IMR-90 (cell line): ENCODE measurements at regions not wholly inside any gene's neighbourhood (a gene's known extent, or its start where the extent isn't known, plus 50 kb on each side); places are given as distances from the start of the nearest gene placed in this dataset.

Experiments used
- ATAC-seq: fragments of 200-7000 bp; cut with Tn5 transposase; 2 replicates; pipeline ENCODE4 v1.9.1; 2020; ENCODE audit warnings: low read depth, mild to moderate bottlenecking, moderate library complexity
- BruUV-seq: library from RNA; stranded (reverse); fragments of 400-500 nt; replicated peaks from 2 replicates; lab custom pipeline; 2021; lab: Mats Ljungman, UMichigan
- CTCF ChIA-PET: fragments of 300-600 bp; formaldehyde crosslinking; extraction: SDS; loops from one replicate; lab custom pipeline; 2021; ENCODE audit warnings: antibody characterized with exemption; lab: Yijun Ruan, JAX
- POLR2A ChIA-PET: fragments of 300-600 bp; sonication (Branson Sonifier 250); formaldehyde crosslinking; loops from one replicate; lab custom pipeline; 2022; ENCODE audit warnings: antibody characterized with exemption; ENCODE audit not compliant: unreplicated experiment; lab: Charles Lee
- DNase-seq: peaks from one replicate; pipeline ENCODE4 v3.0.0; 2013
- H2AFZ ChIP-seq: replicated peaks from 2 replicates; pipeline ENCODE3; 2013; ENCODE audit warnings: low read length, mild to moderate bottlenecking; ENCODE audit not compliant: poor library complexity
- H2AK5ac ChIP-seq: 2 replicates; pipeline ENCODE4 v1.6.1; 2013; ENCODE audit warnings: low read depth, low read length, inconsistent platforms
- H2AK9ac ChIP-seq: replicated peaks from 2 replicates; pipeline ENCODE3; 2013; ENCODE audit warnings: mild to moderate bottlenecking, low read depth, low read length, moderate library complexity; ENCODE audit not compliant: poor library complexity
- H2BK120ac ChIP-seq: 2 replicates; pipeline ENCODE4 v1.6.1; 2013; ENCODE audit warnings: low read depth, low read length, inconsistent platforms
- H2BK15ac ChIP-seq: 3 replicates; pipeline ENCODE4 v1.6.1; 2013; ENCODE audit warnings: low read depth, low read length, inconsistent platforms
- H2BK20ac ChIP-seq: 2 replicates; pipeline ENCODE4 v1.6.1; 2013; ENCODE audit warnings: low read depth, mild to moderate bottlenecking, inconsistent platforms, low read length, moderate library complexity
- H2BK5ac ChIP-seq: 2 replicates; pipeline ENCODE4 v1.6.1; 2013; ENCODE audit warnings: mild to moderate bottlenecking, low read depth, low read length, inconsistent platforms; ENCODE audit not compliant: poor library complexity, severe bottlenecking
- H3K14ac ChIP-seq: replicated peaks from 2 replicates; pipeline ENCODE4 v1.6.1; 2013; ENCODE audit warnings: low read depth, low read length, inconsistent platforms
- H3K18ac ChIP-seq: 2 replicates; pipeline ENCODE4 v1.6.1; 2013; ENCODE audit warnings: low read depth, low read length, control low read depth
- H3K23ac ChIP-seq: 2 replicates; pipeline ENCODE4 v1.6.1; 2013; ENCODE audit warnings: low read depth, low read length, inconsistent platforms
- H3K27ac ChIP-seq: 2 replicates; pipeline ENCODE4 v1.5.1; 2013; ENCODE audit warnings: mild to moderate bottlenecking, control low read depth, low read length; ENCODE audit not compliant: insufficient read depth
- H3K27me3 ChIP-seq: 2 replicates; pipeline ENCODE4 v1.6.1; 2013; ENCODE audit warnings: low read length; ENCODE audit not compliant: control insufficient read depth, insufficient read depth
- H3K36me3 ChIP-seq: 2 replicates; pipeline ENCODE4 v1.6.1; 2013; ENCODE audit warnings: low read length, mixed read lengths; ENCODE audit not compliant: control insufficient read depth, insufficient read depth
- H3K4ac ChIP-seq: 2 replicates; pipeline ENCODE4 v1.6.1; 2013; ENCODE audit warnings: low read depth, low read length, inconsistent platforms
- H3K4me1 ChIP-seq: 2 replicates; pipeline ENCODE4 v1.6.1; 2013; ENCODE audit warnings: low read length, mixed read lengths; ENCODE audit not compliant: control insufficient read depth, insufficient read depth
- H3K4me2 ChIP-seq: 2 replicates; pipeline ENCODE4 v1.6.1; 2013; ENCODE audit warnings: low read depth, mild to moderate bottlenecking, control low read depth, low read length, moderate library complexity
- H3K4me3 ChIP-seq: 2 replicates; pipeline ENCODE4 v1.5.1; 2013; ENCODE audit warnings: low read depth, mild to moderate bottlenecking, control low read depth, low read length, moderate library complexity; ENCODE audit not compliant: insufficient read depth
- H3K56ac ChIP-seq: 2 replicates; pipeline ENCODE4 v1.6.1; 2013; ENCODE audit warnings: low read length, inconsistent platforms; ENCODE audit not compliant: insufficient read depth; ENCODE audit errors: extremely low read depth
- H3K79me1 ChIP-seq, 2 experiments: 2 replicates each; pipeline ENCODE4 v1.6.1; 2013; ENCODE audit warnings: low read length in 2 of 2, inconsistent platforms in 1 of 2, low read depth in 1 of 2
- H3K9ac ChIP-seq: 2 replicates; pipeline ENCODE4 v1.6.1; 2013; ENCODE audit warnings: low read depth, low read length, control low read depth
- H3K9me1 ChIP-seq: 2 replicates; pipeline ENCODE4 v1.6.1; 2013; ENCODE audit warnings: low read length, inconsistent platforms; ENCODE audit not compliant: insufficient read depth
- H3K9me3 ChIP-seq: 2 replicates; pipeline ENCODE4 v1.6.1; 2013; ENCODE audit warnings: low read length; ENCODE audit not compliant: control insufficient read depth, insufficient read depth
- H4K20me1 ChIP-seq: 2 replicates; pipeline ENCODE4 v1.6.1; 2013; ENCODE audit warnings: low read length, inconsistent platforms; ENCODE audit not compliant: insufficient read depth
- H4K5ac ChIP-seq: 2 replicates; pipeline ENCODE4 v1.6.1; 2013; ENCODE audit warnings: mild to moderate bottlenecking, low read depth, low read length, control low read depth
- H4K8ac ChIP-seq, 2 experiments: 2 replicates each; pipeline ENCODE4 v1.6.1; 2013; ENCODE audit warnings: low read depth in 2 of 2, low read length in 2 of 2, control low read depth in 1 of 2, inconsistent platforms in 1 of 2
- H4K91ac ChIP-seq: 2 replicates; pipeline ENCODE4 v1.6.1; 2013; ENCODE audit warnings: low read depth, low read length, inconsistent platforms; ENCODE audit not compliant: insufficient read depth
- BHLHE40 ChIP-seq: fragments of 150-350 bp; IDR thresholded peaks from 2 replicates; pipeline ENCODE4 v1.6.1; 2016; ENCODE audit warnings: mild to moderate bottlenecking, low read depth, low read length
- CHD1 ChIP-seq: IDR thresholded peaks from 2 replicates; pipeline ENCODE4 v1.6.1; 2012; ENCODE audit warnings: low read depth, low read length, improper control_type of control experiment
- FOS ChIP-seq: fragments of 150-350 bp; IDR thresholded peaks from 2 replicates; pipeline ENCODE4 v1.6.1; 2016; ENCODE audit warnings: low read depth, low read length
- MAZ ChIP-seq: IDR thresholded peaks from 2 replicates; pipeline ENCODE4 v1.6.1; 2012; ENCODE audit warnings: low read depth, mild to moderate bottlenecking, low read length, improper control_type of control experiment, moderate library complexity, borderline replicate concordance
- MXI1 ChIP-seq: IDR thresholded peaks from 2 replicates; pipeline ENCODE4 v1.6.1; 2012; ENCODE audit warnings: low read depth, mild to moderate bottlenecking, low read length, moderate library complexity, borderline replicate concordance
- RAD21 ChIP-seq: IDR thresholded peaks from 2 replicates; pipeline ENCODE4 v1.6.1; 2012; ENCODE audit warnings: low read length, improper control_type of control experiment
- RFX5 ChIP-seq: IDR thresholded peaks from 2 replicates; pipeline ENCODE4 v1.8.0; 2012; ENCODE audit warnings: low read depth, mild to moderate bottlenecking, low read length, moderate library complexity
- SMC3 ChIP-seq: fragments of 150-350 bp; IDR thresholded peaks from 2 replicates; pipeline ENCODE4 v1.6.1; 2016; ENCODE audit warnings: low read depth, mild to moderate bottlenecking, antibody characterized with exemption, low read length, moderate library complexity
- WGBS, 2 experiments: methylation state at CpG; one replicate each; pipeline versions ENCODE4 v1.1.5 to v1.1.7; 2013; ENCODE audit warnings: missing lambda C conversion rate in 2 of 2; ENCODE audit not compliant: insufficient read length in 1 of 2; ENCODE audit errors: extremely low coverage in 2 of 2; 5-methylcytosine and 5-hydroxymethylcytosine counted together
- dilution Hi-C: fragments of 300-500 bp; cut with HindIII; formaldehyde crosslinking; loops from one replicate; pipeline ENCODE4 v1.14.3; 2018; ENCODE audit warnings: low sequenced_read_pairs; ENCODE audit not compliant: unreplicated experiment
- in situ Hi-C: fragments of 300-500 bp; cut with MboI; formaldehyde crosslinking; loops from 3 replicates; pipeline ENCODE4 v1.14.3; 2019; ENCODE audit warnings: low sequenced_read_pairs, inconsistent platforms, mixed read lengths
- intact Hi-C: fragments of 100-400 bp; cut with micrococcal nuclease; formaldehyde crosslinking; loops from 2 replicates; pipeline ENCODE4 v1.10.0; 2022
- TF ChIP-seq, protein P1 (sequence below): fragments of 150-350 bp; IDR thresholded peaks from 2 replicates; pipeline ENCODE4 v1.6.1; 2016; ENCODE audit warnings: low read depth, mild to moderate bottlenecking, low read length, moderate library complexity, borderline replicate concordance

- no peak overlapping the region for H2BK15ac ChIP-seq
- H2AK9ac ChIP-seq, result no peak overlapping the region
- H3K4ac ChIP-seq, result no peak overlapping the region
- H4K91ac ChIP-seq, result no peak overlapping the region
- no peak for ATAC-seq
- no peak overlapping the region for H3K18ac ChIP-seq
- ChIA-PET POLR2A (no interaction called here), CTCF (no interaction called here)
- H3K9me3 ChIP-seq, result no peaks in the 10 kb centered on the region
- H3K36me3 ChIP-seq, result no peaks in the 10 kb centered on the region
- H3K27ac ChIP-seq, result no peak overlapping the region
- no peak for DNase-seq
- intact Hi-C loops (no loop called here), in situ Hi-C loops (no loop called here), dilution Hi-C loops (no loop called here)
- BruUV-seq, result no TSS peak
- no peak overlapping the region for H3K56ac ChIP-seq
- H3K4me3 ChIP-seq, result no peak overlapping the region
- H2BK5ac ChIP-seq, result no peak overlapping the region
- no peaks in the 10 kb centered on the region for H3K79me1 ChIP-seq
- no peaks in the 10 kb centered on the region for H3K9me1 ChIP-seq
- no CpG with 5 or more reads among the region's 1 CpG for WGBS, 2 experiments
- H2AFZ ChIP-seq, result no peak overlapping the region
- no peak overlapping the region for H2BK20ac ChIP-seq
- no peak overlapping the region for H3K23ac ChIP-seq
- H3K9ac ChIP-seq, result no peak overlapping the region
- H4K5ac ChIP-seq, result no peak overlapping the region
- H3K4me1 ChIP-seq, result no peaks in the 10 kb centered on the region
- H2BK120ac ChIP-seq, result no peak overlapping the region
- no peaks in the 10 kb centered on the region for H4K20me1 ChIP-seq
- no peak overlapping the region for H4K8ac ChIP-seq
- no peak overlapping the region for H3K14ac ChIP-seq
- no peak overlapping the region for H3K4me2 ChIP-seq
- no peak overlapping the region for H2AK5ac ChIP-seq
- peaks cover 1% of the 10 kb centered on the region; the same call in 1 of the 2 replicates for H3K27me3 ChIP-seq
- TF ChIP-seq RFX5 (no peak), BHLHE40 (no peak), FOS (no peak), CHD1 (no peak), MXI1 (no peak), MAZ (no peak), RAD21 (no peak), SMC3 (no peak)
- TF ChIP-seq, protein P1, sequence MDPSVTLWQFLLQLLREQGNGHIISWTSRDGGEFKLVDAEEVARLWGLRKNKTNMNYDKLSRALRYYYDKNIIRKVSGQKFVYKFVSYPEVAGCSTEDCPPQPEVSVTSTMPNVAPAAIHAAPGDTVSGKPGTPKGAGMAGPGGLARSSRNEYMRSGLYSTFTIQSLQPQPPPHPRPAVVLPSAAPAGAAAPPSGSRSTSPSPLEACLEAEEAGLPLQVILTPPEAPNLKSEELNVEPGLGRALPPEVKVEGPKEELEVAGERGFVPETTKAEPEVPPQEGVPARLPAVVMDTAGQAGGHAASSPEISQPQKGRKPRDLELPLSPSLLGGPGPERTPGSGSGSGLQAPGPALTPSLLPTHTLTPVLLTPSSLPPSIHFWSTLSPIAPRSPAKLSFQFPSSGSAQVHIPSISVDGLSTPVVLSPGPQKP, result no peak
Observed at GRCh38 chr11:116541460-116541859, 231.3 kb downstream of the BUD13 start.
